Vagina (tissue), 2 donors: ENCODE measurements at regions not wholly inside any gene's neighbourhood (a gene's known extent, or its start where the extent isn't known, plus 50 kb on each side); places are given as distances from the start of the nearest gene placed in this dataset.

ENCODE experiments used
- CTCF ChIP-seq, 3 experiments: fragments of 450-650 bp in 2 of 3; fragments of 200-600 bp in 1 of 3; sonication (generic) in 1 of 3; IDR thresholded peaks; one replicate each; pipeline ENCODE4 v1.5.1; 2017 to 2019; ENCODE audit warnings: antibody characterized with exemption in 3 of 3, mild to moderate bottlenecking in 2 of 3, moderate library complexity in 2 of 3
- POLR2A ChIP-seq, 2 donors: fragments of 450-650 bp; IDR thresholded peaks; one replicate each; pipeline ENCODE4 v1.6.1; 2017; ENCODE audit warnings: antibody characterized with exemption in 2 of 2, mild to moderate bottlenecking in 2 of 2, moderate library complexity in 2 of 2
- POLR2AphosphoS5 ChIP-seq, 2 donors: sonication (generic); formaldehyde crosslinking; IDR thresholded peaks; one replicate each; pipeline ENCODE4 v1.9.0; 2017; ENCODE audit warnings: antibody characterized with exemption in 2 of 2, mild to moderate bottlenecking in 2 of 2, low read depth in 1 of 2; ENCODE audit not compliant: insufficient read depth in 1 of 2

DNA sequence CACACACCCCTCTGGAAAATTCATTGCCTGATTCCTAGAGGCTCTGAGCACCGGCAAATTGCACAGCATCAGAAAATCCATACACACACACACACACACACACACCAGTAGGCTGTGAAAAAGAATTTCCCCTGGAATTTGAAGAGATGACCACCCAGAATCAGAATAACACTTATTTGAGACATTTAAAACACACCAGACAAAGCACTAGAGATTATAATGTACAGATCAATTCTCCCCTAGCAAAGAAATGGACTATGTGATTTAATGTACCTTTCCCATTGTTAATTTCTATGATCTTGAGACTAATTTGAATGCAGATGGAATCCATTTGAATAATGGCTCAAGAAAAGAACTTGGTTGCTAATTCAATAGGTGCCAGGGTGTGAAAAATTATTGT is 399.3 kb downstream of the HNRNPD start:
- TF ChIP-seq CTCF (IDR thresholded peaks at IDR 0.05) (no peak), POLR2A (IDR thresholded peaks at IDR 0.05) (no peak), POLR2AphosphoS5 (IDR thresholded peaks at IDR 0.05; ENCODE audit: insufficient read depth in 1 of 2, low read depth in 1 of 2) (no peak)
